ENCODE measurements at regions not wholly inside any gene's neighbourhood (a gene's known extent, or its start where the extent isn't known, plus 50 kb on each side); places are given as distances from the start of the nearest gene placed in this dataset.

DNA sequence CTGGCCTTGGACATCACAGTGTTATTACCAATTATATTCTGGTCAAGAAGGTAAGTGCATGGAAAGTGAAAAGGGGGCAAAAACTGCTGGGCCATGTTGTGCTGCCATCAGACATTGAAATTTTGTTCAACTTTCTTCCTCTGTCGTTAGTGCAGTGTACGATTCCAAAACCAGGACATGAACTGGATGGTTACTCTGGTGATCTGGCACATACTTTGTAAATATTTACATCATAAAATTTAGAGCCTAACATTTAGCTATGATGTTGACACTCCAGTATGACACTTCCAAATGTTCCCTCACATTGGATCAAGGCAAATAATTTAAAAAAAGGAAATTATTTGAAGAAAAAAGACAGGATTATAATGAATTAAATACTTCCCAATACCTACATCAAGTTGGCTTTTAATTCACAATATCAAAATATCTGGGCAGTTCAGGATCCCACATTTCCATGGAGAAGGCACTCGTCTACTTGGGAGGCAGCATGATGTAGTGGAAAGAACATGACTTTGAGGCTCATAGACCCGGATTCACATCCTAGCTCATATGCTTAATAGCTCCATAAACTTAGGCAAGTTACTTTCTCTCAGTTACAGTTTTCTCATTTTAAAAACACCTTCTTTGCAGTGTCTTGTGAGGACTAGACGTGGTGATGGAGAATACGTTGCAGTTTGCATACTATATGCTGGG, 342.5 kb upstream of the MPDZ start:
- Histone ChIP-seq H3K9me3 (ENCODE audit: control insufficient read depth in 2 of 3, insufficient read depth in 1 of 3, low read length in 3 of 3) (no peaks in the 10 kb centered on the region), H3K27me3 (ENCODE audit: control insufficient read depth, insufficient read depth, low read length) (no peaks in the 10 kb centered on the region), H3K4me1 (ENCODE audit: control insufficient read depth in 2 of 3, insufficient read depth in 2 of 3, low read depth in 1 of 3, low read length in 3 of 3) (no peaks in the 10 kb centered on the region), H3K9ac (ENCODE audit: low read length in 3 of 3) (no peak overlapping the region), H3K27ac (ENCODE audit: low read depth in 2 of 2, low read length in 2 of 2) (no peak overlapping the region), H3K4me3 (ENCODE audit: low read length in 3 of 3) (no peak overlapping the region), H3K36me3 (ENCODE audit: control insufficient read depth in 2 of 3, insufficient read depth in 3 of 3, low read length in 3 of 3) (no peaks in the 10 kb centered on the region)
- TF ChIP-seq, protein P1, sequence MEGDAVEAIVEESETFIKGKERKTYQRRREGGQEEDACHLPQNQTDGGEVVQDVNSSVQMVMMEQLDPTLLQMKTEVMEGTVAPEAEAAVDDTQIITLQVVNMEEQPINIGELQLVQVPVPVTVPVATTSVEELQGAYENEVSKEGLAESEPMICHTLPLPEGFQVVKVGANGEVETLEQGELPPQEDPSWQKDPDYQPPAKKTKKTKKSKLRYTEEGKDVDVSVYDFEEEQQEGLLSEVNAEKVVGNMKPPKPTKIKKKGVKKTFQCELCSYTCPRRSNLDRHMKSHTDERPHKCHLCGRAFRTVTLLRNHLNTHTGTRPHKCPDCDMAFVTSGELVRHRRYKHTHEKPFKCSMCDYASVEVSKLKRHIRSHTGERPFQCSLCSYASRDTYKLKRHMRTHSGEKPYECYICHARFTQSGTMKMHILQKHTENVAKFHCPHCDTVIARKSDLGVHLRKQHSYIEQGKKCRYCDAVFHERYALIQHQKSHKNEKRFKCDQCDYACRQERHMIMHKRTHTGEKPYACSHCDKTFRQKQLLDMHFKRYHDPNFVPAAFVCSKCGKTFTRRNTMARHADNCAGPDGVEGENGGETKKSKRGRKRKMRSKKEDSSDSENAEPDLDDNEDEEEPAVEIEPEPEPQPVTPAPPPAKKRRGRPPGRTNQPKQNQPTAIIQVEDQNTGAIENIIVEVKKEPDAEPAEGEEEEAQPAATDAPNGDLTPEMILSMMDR (IDR thresholded peaks at IDR 0.05; ENCODE audit: borderline replicate concordance, extremely low read depth, insufficient read depth) = no peak
- intact Hi-C loops (cut with DNase I) = no loop called here
- DNase-seq = no peak
- no peak for FAIRE-seq

DNA sequence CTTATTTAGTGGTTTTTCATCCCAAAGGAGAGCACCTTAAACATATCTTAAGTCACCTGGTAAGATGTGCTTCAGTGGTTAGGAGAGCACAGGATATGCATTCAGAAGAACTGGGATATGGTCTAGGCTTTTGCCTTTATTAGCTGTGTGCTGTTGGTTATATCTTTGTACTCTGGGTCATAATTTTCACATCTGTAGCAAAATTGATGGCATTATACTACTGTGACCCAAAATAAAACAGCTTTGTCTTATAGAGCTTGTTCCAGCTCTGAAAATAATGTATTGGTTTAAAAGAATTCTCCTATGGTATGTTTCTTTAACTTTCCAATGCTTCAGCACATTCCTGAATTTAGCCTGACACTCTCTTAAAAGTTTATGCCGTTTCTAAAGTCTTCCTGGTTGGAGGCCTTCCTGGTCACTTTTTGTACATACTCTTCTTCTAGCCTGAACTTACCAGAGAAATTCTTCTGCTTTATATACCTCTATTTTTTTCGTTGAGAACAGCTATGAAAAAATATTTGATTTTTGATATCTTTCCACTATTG, 337.1 kb upstream of the MPDZ start:
- Histone ChIP-seq H3K27me3 (ENCODE audit: control insufficient read depth, insufficient read depth, low read length) (no peaks in the 10 kb centered on the region), H3K4me3 (ENCODE audit: low read length in 3 of 3) (no peak overlapping the region), H3K9me3 (ENCODE audit: control insufficient read depth in 2 of 3, insufficient read depth in 1 of 3, low read length in 3 of 3) (no peaks in the 10 kb centered on the region), H3K36me3 (ENCODE audit: control insufficient read depth in 2 of 3, insufficient read depth in 3 of 3, low read length in 3 of 3) (no peaks in the 10 kb centered on the region), H3K27ac (ENCODE audit: low read depth in 2 of 2, low read length in 2 of 2) (no peak overlapping the region), H3K4me1 (ENCODE audit: control insufficient read depth in 2 of 3, insufficient read depth in 2 of 3, low read depth in 1 of 3, low read length in 3 of 3) (no peaks in the 10 kb centered on the region), H3K9ac (ENCODE audit: low read length in 3 of 3) (no peak overlapping the region)
- intact Hi-C loops (cut with DNase I) = no loop called here
- DNase-seq = peak in 1 of 5 donors; percentile 14
- FAIRE-seq = no peak
- TF ChIP-seq, protein P1 (IDR thresholded peaks at IDR 0.05; ENCODE audit: borderline replicate concordance, extremely low read depth, insufficient read depth) = no peak

DNA sequence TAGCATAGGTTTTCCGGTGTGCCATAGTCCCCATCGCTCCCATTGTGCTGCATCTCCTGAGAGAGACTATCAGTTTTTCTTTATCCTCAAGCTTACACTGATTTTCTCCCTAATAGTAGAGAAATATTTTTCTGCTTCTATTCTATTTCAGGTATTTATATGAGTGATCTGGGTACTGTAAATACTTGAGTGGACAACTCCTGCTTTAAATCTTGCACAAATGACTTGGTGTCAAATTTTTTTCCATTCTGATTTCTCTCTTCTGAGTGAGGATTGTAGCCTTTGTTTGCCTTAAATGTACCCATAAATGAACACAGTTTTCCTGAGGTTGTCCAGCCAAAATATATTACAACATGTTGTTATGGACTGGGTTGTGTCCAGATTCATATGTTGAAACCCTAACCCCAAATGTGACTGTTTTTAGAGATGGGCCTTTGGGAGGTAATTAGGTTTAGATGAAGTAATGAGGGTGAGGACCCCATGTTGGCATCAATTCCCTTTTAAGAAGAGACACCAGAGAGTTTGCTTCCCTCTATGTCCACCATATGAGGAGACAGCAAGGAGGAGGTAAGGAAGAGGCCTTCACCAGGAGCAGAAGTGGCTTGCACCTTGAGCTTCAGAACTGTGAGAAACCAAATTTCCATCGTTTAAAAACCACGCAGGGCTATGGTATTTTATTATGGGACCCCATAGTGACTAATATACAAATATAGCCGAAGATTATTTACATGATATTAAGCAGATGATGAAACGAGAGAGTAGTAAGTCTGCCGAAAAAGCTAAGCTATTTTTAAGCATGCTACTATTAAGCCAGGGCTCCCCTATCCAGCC, 336.4 kb upstream of the MPDZ start:
- TF ChIP-seq, protein P1 (IDR thresholded peaks at IDR 0.05; ENCODE audit: borderline replicate concordance, extremely low read depth, insufficient read depth) = no peak
- DNase-seq (no peak), FAIRE-seq (no peak)
- H3K27ac ChIP-seq (ENCODE audit: low read depth in 2 of 2, low read length in 2 of 2) = no peak overlapping the region
- no peaks in the 10 kb centered on the region for H3K27me3 ChIP-seq (ENCODE audit: control insufficient read depth, insufficient read depth, low read length)
- intact Hi-C loops (cut with DNase I) = no loop called here
- H3K36me3 ChIP-seq (ENCODE audit: control insufficient read depth in 2 of 3, insufficient read depth in 3 of 3, low read length in 3 of 3) = no peaks in the 10 kb centered on the region
- H3K9ac ChIP-seq (ENCODE audit: low read length in 3 of 3) = no peak overlapping the region
- H3K4me3 ChIP-seq (ENCODE audit: low read length in 3 of 3) = no peak overlapping the region
- H3K4me1 ChIP-seq (ENCODE audit: control insufficient read depth in 2 of 3, insufficient read depth in 2 of 3, low read depth in 1 of 3, low read length in 3 of 3) = no peaks in the 10 kb centered on the region
- H3K9me3 ChIP-seq (ENCODE audit: control insufficient read depth in 2 of 3, insufficient read depth in 1 of 3, low read length in 3 of 3) = no peaks in the 10 kb centered on the region

All from kidney (tissue), 13 donors.